Adrenal gland (tissue), 9 donors: ENCODE measurements at regions not wholly inside any gene's neighbourhood (a gene's known extent, or its start where the extent isn't known, plus 50 kb on each side); places are given as distances from the start of the nearest gene placed in this dataset.

Source experiments
- DNase-seq, 7 donors: peaks; one replicate each; pipeline ENCODE4 v3.0.0-alpha.2; 2019 to 2020
- H3K27ac ChIP-seq, 5 donors: fragments of 200-600 bp; sonication (generic) in 4 of 5; 1 replicate in 3 of 5; 2 replicates in 2 of 5; pipeline versions ENCODE4 v1.5.1 to v1.8.0; 2016 to 2020; ENCODE audit warnings: mild to moderate bottlenecking in 1 of 5
- H3K27me3 ChIP-seq: fragments of 200-600 bp; 2 replicates; pipeline ENCODE4 v1.8.0; 2021
- H3K36me3 ChIP-seq, 2 donors: fragments of 200-600 bp; replicated peaks in 1 of 2; 1 replicate in 1 of 2; 2 replicates in 1 of 2; pipeline versions ENCODE4 v1.5.1 to v1.8.0; 2018 to 2022
- H3K4me1 ChIP-seq, 2 donors: fragments of 200-600 bp; replicated peaks in 1 of 2; 1 replicate in 1 of 2; 2 replicates in 1 of 2; pipeline versions ENCODE4 v1.5.1 to v1.8.0; 2018 to 2021
- H3K4me3 ChIP-seq, 4 donors: fragments of 200-600 bp; sonication (generic) in 3 of 4; one replicate each; pipeline ENCODE4 v1.5.1; 2016 to 2018
- H3K9me3 ChIP-seq, 3 donors: fragments of 200-600 bp; sonication (generic) in 1 of 3; replicated peaks in 1 of 3; 1 replicate in 2 of 3; 2 replicates in 1 of 3; pipeline versions ENCODE4 v1.5.1 to v1.8.0; 2016 to 2021
- CTCF ChIP-seq, 6 experiments: fragments of 450-650 bp in 4 of 6; fragments of 200-600 bp in 2 of 6; sonication (generic) in 1 of 6; IDR thresholded peaks; 1 replicate in 5 of 6; 2 replicates in 1 of 6; pipeline versions ENCODE4 v1.5.1 to v1.8.0; 2016 to 2021; ENCODE audit warnings: antibody characterized with exemption in 6 of 6, mild to moderate bottlenecking in 2 of 6, moderate library complexity in 1 of 6
- POLR2A ChIP-seq, 2 donors: fragments of 450-650 bp; IDR thresholded peaks; one replicate each; pipeline ENCODE4 v1.6.1; 2017; ENCODE audit warnings: antibody characterized with exemption in 2 of 2, mild to moderate bottlenecking in 2 of 2, moderate library complexity in 1 of 2
- WGBS, 4 donors: extraction: QIAGEN DNeasy Blood & Tissue Kit in 2 of 4; methylation state at CpG; one replicate each; pipeline versions ENCODE4 v1.1.5 to v1.1.7; 2013 to 2017; 5-methylcytosine and 5-hydroxymethylcytosine counted together
- intact Hi-C, 2 donors: fragments of 100-400 bp; cut with DNase I; formaldehyde crosslinking; loops; one replicate each; pipeline versions ENCODE4 v1.14.1 to v1.15.0; 2022 to 2023
- donor health status: healthy with polysubstance abuse.
- donor health status: Bipolar disorder and iron deficiency.
- donor health status: DM: yes; HTN: yes; CAD: no.
- donor health status: DM: no; HTN: no; CAD: no.
- donor health status: DM: no; HTN: no; CAD: no.

DNA sequence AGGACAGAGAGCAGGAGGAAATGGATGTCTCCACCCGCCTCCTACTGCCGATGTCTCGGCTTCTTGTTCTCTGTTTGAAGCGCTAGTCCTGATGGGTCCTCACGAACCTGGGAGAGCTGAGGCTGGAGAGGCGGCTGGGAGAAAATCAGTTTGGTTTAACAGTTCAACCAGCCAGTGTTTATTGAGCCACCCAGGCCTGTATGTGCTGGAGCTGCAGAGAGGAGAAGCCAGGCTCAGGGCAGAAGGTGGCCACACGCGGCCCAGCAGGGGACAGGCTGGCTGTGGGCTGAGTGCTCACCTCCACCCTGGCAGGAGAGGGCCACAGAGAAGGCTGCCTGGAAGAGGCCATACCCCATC lies 202.1 kb downstream of the CYP26B1 start:
- peak in 2 of 7 donors; percentile 5 to 23 for DNase-seq
- 82 to 94% (median 89%) methylated on average over 5 to 8 of the region's 8 CpGs for WGBS, 4 donors
- Histone ChIP-seq H3K27ac (no peak overlapping the region), H3K4me3 (no peak overlapping the region), H3K27me3 (no peaks in the 10 kb centered on the region), H3K36me3 (no peaks in the 10 kb centered on the region), H3K4me1 (no peaks in the 10 kb centered on the region), H3K9me3 (no peaks in the 10 kb centered on the region)
- TF ChIP-seq CTCF (IDR thresholded peaks at IDR 0.05): no peak
- intact Hi-C loops: no loop called here

GRCh38 chr2:71944806-71945602 lies 202.7 kb downstream of the CYP26B1 start:
- Histone ChIP-seq H3K9me3 (no peaks in the 10 kb centered on the region), H3K27ac (no peak overlapping the region), H3K4me3 (no peak overlapping the region), H3K36me3 (no peaks in the 10 kb centered on the region), H3K4me1 (no peaks in the 10 kb centered on the region), H3K27me3 (no peaks in the 10 kb centered on the region)
- TF ChIP-seq CTCF (IDR thresholded peaks at IDR 0.05) (no peak), POLR2A (IDR thresholded peaks at IDR 0.05) (no peak)
- 78 to 85% (median 84%) methylated on average over 13 of the region's 13 CpGs for WGBS, 4 donors
- intact Hi-C loops: no loop called here
- DNase-seq: peak in 1 of 7 donors; percentile 20

DNA sequence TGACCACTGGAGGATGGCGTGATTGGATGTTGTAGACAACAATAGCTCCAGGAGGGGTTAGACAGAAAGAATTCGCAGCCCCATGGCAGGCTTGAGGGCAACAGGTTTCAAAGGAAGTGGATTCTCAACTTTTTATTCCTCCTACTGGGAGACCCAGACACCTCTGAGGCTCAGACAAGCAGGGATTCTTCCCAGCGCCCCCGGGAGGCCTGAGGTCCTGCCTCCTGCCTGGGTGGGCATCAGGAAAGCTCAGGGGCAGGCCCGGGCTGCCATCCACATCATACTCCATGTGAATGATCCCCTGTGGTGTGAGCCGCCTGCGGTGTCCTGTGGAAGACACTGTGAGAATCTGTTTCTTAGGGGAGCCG lies 203.5 kb downstream of the CYP26B1 start:
- peak in 1 of 7 donors; percentile 12 for DNase-seq
- Histone ChIP-seq H3K36me3 (no peaks in the 10 kb centered on the region), H3K27me3 (no peaks in the 10 kb centered on the region), H3K4me3 (no peak overlapping the region), H3K4me1 (no peaks in the 10 kb centered on the region), H3K9me3 (no peaks in the 10 kb centered on the region), H3K27ac (peak overlapping the region in 1 of 5 donors; percentile 58)
- TF ChIP-seq POLR2A (IDR thresholded peaks at IDR 0.05) (no peak), CTCF (IDR thresholded peaks at IDR 0.05) (no peak)
- WGBS, 4 donors: 81 to 88% (median 85%) methylated on average over 8 of the region's 8 CpGs
- intact Hi-C loops: no loop called here

DNA sequence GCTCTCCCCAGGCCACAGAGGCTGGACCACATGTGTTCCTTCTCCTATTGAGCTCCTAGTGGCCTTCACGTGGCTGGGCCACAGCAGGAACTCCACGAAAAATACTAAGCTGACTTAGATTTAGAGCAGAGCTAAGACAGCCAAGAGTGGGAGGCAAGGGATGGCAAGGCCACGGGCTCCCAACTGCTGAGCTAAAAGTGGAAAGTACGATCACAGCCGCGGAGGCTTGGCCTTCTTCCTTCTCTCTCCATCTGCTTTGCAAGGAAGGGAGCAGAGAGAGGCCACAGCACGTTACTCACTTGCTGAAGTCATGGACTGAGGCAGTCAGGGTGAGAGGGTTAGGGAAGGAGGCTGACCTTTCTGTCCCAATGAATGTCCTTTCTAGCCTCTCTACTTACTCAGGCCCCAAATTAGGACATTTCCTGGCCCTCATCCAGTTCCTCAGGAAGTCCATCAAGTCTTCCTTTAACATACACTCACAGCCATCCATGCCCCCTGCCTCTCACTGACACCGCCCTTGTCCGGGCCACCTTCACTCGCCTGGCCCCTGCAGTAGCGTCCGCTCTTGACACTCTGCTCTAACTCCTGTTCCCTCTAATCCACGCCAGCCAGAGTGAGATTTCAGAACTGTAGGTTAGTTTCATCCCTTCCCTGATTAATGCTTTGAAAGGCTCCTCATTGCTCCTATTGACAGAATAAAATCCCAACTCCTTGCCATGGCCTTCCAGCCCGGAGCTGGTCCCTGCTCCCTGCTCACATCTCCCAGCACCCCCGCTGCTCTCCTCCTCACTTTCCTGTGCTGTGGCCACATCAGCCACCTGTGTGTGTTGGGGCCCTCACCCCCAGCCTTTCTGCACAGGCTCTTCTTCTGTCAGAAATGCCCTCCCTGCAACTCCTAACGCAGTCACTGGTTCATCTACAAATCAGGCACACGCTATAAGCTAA lies 204.2 kb downstream of the CYP26B1 start:
- Histone ChIP-seq H3K36me3 (no peaks in the 10 kb centered on the region), H3K27ac (peak overlapping the region in 2 of 5 donors; percentile 44 to 58), H3K9me3 (no peaks in the 10 kb centered on the region), H3K4me3 (no peak overlapping the region), H3K4me1 (no peaks in the 10 kb centered on the region), H3K27me3 (no peaks in the 10 kb centered on the region)
- peak in 5 of 7 donors; percentile 22 to 74 (median 48) for DNase-seq
- WGBS, 4 donors: 83 to 93% (median 85%) methylated on average over 16 to 17 of the region's 17 CpGs
- TF ChIP-seq POLR2A (IDR thresholded peaks at IDR 0.05) (no peak), CTCF (IDR thresholded peaks at IDR 0.05) (no peak)
- intact Hi-C loops: no loop called here
